ENCODE measurements at regions not wholly inside any gene's neighbourhood (a gene's known extent, or its start where the extent isn't known, plus 50 kb on each side); places are given as distances from the start of the nearest gene placed in this dataset.

DNA sequence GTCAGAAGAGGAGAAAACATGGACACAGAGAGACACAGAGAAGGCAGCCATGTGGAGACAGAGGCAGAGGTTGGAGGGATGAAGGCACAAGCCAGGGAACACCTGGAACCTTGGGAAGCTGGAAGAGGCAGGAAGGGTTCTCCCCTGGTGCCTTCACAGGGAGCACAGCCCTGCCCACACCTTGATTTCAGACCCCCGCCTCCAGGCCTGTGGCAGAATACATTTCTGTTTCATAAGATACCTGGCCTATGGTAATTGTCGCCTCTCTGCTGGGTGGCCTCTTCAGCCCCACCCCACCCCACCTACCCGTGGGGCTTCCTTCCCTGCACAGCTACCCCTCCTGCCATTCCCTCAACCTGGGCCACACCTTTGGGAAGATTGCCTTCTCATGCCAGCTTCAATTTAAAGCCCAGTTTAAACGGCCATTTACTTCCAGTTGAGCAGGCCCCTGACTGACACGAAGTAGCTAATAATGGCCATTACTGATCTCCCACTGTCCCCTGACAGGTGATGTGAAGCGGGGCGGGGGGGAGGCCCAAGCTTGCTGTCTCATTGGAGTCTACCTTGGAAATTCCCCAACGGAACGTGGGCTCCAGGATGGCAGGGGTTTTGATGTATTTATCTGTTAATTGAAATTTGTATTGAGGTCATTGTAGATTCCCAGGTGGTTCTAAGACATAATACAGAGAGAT is 291.7 kb upstream of the FOXF1 start:
- FAIRE-seq, result no peak

DNA sequence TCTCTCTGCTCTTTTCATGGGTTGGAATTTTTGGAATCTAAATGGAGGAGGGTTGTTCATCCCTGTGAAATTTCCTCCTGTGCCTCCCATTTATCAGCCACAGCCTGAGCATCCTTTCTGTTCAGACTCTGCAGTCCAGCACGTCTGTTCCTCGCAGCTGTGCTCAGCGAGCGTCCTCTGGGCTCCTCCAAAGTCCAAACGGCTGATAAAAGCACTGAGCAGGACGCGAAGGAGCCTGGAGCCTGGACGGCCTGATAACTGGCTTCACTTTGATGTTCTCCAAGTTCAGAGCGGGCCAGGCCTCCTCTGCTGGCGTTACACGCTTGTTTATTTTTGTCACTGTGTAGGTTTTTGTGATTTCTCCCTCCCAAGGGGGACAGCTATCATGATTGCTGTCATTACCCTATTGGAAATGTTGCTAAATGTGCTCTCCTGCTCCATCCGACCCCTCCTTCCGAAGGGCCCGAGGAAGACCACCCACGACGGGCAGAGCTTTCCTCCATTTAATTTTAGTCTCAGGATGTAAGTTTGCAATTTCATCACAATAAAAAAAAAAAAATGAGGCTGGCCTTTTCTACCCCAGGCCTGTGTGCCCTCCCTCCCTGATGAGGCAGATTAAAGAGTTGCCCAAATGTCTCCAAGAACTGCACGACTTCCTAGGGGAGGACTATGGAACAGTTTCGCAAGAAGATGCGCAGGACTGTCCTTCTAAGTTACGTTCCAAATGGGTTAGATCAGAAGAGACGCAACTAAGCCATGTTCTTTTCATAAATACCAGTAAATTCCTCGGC is 290.5 kb upstream of the FOXF1 start:
- DNase-seq (ENCODE audit: insufficient read length) (no peak), FAIRE-seq (no peak)
- no peak for TF ChIP-seq TAF1 (IDR thresholded peaks at IDR 0.05; ENCODE audit: borderline replicate concordance, low read depth, low read length)
- no peak for TF ChIP-seq POLR2A (IDR thresholded peaks at IDR 0.05; ENCODE audit: low read depth, low read length)
- TF ChIP-seq POLR2AphosphoS5 (IDR thresholded peaks at IDR 0.05; ENCODE audit: low read depth, low read length), result no peak

More for the DNA sequence above, 291.7 kb upstream of the FOXF1 start:
- DNase-seq (ENCODE audit: insufficient read length), result no peak
- TF ChIP-seq TAF1 (IDR thresholded peaks at IDR 0.05; ENCODE audit: borderline replicate concordance, low read depth, low read length), result no peak
- no peak for TF ChIP-seq POLR2AphosphoS5 (IDR thresholded peaks at IDR 0.05; ENCODE audit: low read depth, low read length)
- no peak for TF ChIP-seq POLR2A (IDR thresholded peaks at IDR 0.05; ENCODE audit: low read depth, low read length)

- DNase-seq (ENCODE audit: insufficient read length), result no peak
- FAIRE-seq, result no peak
Observed at GRCh38 chr16:86220561-86220960, 289.8 kb upstream of the FOXF1 start.

GRCh38 chr16:86221085-86221484 is 289.2 kb upstream of the FOXF1 start:
- TF ChIP-seq POLR2A (IDR thresholded peaks at IDR 0.05; ENCODE audit: low read depth, low read length), result no peak
- no peak for TF ChIP-seq TAF1 (IDR thresholded peaks at IDR 0.05; ENCODE audit: borderline replicate concordance, low read depth, low read length)
- TF ChIP-seq POLR2AphosphoS5 (IDR thresholded peaks at IDR 0.05; ENCODE audit: low read depth, low read length), result no peak
- DNase-seq (ENCODE audit: insufficient read length), result no peak
- no peak for FAIRE-seq

More at GRCh38 chr16:86220561-86220960, 289.8 kb upstream of the FOXF1 start:
- no peak for TF ChIP-seq POLR2AphosphoS5 (IDR thresholded peaks at IDR 0.05; ENCODE audit: low read depth, low read length)
- TF ChIP-seq TAF1 (IDR thresholded peaks at IDR 0.05; ENCODE audit: borderline replicate concordance, low read depth, low read length), result no peak
- no peak for TF ChIP-seq POLR2A (IDR thresholded peaks at IDR 0.05; ENCODE audit: low read depth, low read length)

DNA sequence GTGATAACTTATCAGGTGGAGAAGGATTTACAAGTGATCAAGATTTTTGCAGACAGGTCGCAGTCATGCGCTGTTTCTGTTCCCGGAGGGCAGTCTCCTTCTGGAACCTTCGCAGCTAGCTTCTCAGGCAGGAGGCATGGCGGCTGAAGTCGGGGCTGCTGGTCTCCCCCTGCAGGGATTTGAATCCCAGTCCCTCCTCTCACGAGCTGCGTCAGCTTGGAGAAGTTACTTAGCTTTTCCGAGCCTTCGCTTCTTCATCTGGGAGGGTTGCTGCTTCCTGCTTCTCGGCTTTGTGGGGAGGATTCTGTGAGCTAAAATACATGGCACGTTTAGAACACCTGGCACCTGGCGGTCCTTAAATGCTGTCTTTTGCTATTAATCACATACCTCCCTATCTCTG is 287.8 kb upstream of the FOXF1 start:
- TF ChIP-seq TAF1 (IDR thresholded peaks at IDR 0.05; ENCODE audit: borderline replicate concordance, low read depth, low read length) (no peak), POLR2AphosphoS5 (IDR thresholded peaks at IDR 0.05; ENCODE audit: low read depth, low read length) (no peak), POLR2A (IDR thresholded peaks at IDR 0.05; ENCODE audit: low read depth, low read length) (no peak)
- DNase-seq (ENCODE audit: insufficient read length), result no peak
- no peak for FAIRE-seq

DNA sequence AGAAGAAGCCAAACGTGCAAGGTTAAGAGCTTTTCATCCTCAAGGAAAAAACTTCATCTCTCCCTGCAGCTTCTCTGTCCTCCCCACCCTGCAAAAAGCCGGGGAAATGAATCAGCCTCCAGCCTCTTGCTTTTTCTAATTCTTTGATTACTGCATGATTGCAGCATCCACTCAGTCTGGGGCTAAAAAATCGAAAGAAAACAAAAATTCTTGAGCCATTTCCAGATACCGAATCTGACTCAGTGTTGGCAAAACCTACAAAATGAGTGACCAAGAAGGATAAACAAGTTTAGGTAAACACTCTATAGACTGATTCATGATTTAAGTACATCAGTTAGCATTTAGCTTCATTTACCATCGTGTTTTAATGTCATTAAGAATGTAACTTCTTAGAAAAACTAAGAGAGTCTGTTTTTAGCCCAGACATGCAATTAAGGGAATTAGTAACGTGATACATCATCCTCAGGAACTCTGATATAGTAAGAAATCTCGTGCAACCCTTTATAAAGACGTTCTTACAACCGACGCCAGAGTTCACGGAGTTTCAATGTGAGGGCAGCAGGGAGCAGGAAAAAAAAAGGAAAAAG is 287.3 kb upstream of the FOXF1 start:
- TF ChIP-seq POLR2AphosphoS5 (IDR thresholded peaks at IDR 0.05; ENCODE audit: low read depth, low read length), result no peak
- no peak for FAIRE-seq

DNA sequence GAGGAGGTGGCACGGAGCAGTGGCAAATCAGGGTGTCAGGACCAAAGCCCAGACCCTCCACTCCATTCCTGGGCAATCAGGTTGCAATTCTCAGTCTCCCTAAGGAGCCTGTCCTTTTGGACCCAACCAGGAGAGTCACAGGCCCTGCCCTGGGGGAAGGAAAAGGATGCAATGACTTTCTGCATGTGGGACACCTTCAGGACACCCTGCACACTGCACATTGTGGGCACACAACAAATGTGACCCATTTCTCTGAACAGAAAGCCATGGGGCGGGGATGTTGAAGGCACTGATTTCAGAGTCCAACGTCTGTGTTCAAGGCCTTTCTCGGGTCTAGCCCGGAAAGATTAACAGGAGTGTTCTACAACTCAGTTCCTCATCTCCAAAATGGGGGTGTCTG is 286.2 kb upstream of the FOXF1 start:
- FAIRE-seq (no peak), DNase-seq (ENCODE audit: insufficient read length) (no peak)
- no peak for TF ChIP-seq POLR2AphosphoS5 (IDR thresholded peaks at IDR 0.05; ENCODE audit: low read depth, low read length)
- no peak for TF ChIP-seq TAF1 (IDR thresholded peaks at IDR 0.05; ENCODE audit: borderline replicate concordance, low read depth, low read length)
- TF ChIP-seq POLR2A (IDR thresholded peaks at IDR 0.05; ENCODE audit: low read depth, low read length), result no peak

More for the DNA sequence above, 287.3 kb upstream of the FOXF1 start:
- DNase-seq (ENCODE audit: insufficient read length), result no peak

- no peak for FAIRE-seq
- no peak for TF ChIP-seq TAF1 (IDR thresholded peaks at IDR 0.05; ENCODE audit: borderline replicate concordance, low read depth, low read length)
- no peak for TF ChIP-seq POLR2A (IDR thresholded peaks at IDR 0.05; ENCODE audit: low read depth, low read length)
- TF ChIP-seq POLR2AphosphoS5 (IDR thresholded peaks at IDR 0.05; ENCODE audit: low read depth, low read length), result no peak
- no peak for DNase-seq (ENCODE audit: insufficient read length)
Observed at GRCh38 chr16:86224629-86225028, 285.7 kb upstream of the FOXF1 start.

DNA sequence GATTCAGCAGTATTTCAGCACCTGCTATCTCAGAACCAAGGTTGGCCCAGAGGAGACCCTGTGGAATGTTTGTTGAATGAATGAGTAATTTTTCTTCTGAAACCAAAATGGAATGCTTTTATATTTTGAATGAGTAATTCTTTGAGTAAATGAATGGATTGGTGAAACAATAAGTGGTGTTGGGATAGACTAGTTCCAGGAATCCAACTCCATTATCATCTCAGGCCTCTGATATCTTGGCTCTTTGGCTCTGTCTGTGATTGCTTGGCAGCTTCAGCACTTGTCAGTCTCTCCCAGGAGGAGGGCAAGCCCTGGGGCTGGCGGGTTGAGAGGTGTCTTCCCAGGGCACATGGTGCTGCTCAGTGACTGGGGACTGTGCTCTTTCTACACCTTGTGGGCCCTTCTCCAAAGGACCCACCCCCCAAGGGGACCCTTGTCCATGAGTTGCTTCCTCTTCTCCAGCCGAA is 284.4 kb upstream of the FOXF1 start:
- no peak for FAIRE-seq
- TF ChIP-seq POLR2AphosphoS5 (IDR thresholded peaks at IDR 0.05; ENCODE audit: low read depth, low read length), result no peak
- TF ChIP-seq TAF1 (IDR thresholded peaks at IDR 0.05; ENCODE audit: borderline replicate concordance, low read depth, low read length), result no peak
- no peak for TF ChIP-seq POLR2A (IDR thresholded peaks at IDR 0.05; ENCODE audit: low read depth, low read length)
- no peak for DNase-seq (ENCODE audit: insufficient read length)

DNA sequence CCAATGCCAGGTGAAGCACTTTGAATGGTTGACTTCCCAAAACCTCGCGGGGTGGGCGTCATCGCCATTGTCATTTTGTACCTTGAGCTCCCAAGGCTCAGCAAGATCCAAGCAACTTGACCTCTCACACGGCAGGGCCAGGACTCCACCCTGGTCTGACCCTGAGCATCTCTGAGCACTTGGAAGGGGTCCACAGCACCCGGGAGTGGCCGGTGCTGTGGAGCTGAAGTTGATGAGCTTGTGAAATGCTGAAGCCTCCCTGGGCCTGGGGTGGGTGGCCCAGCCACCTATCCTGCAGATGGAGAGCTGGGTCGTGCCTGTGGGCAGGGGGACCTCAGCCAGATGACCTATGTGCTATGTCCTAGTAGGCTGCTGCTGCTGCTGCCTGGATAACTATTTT is 283.3 kb upstream of the FOXF1 start:
- no peak for DNase-seq (ENCODE audit: insufficient read length)
- no peak for FAIRE-seq
- TF ChIP-seq TAF1 (IDR thresholded peaks at IDR 0.05; ENCODE audit: borderline replicate concordance, low read depth, low read length), result no peak
- no peak for TF ChIP-seq POLR2A (IDR thresholded peaks at IDR 0.05; ENCODE audit: low read depth, low read length)
- TF ChIP-seq POLR2AphosphoS5 (IDR thresholded peaks at IDR 0.05; ENCODE audit: low read depth, low read length), result no peak

DNA sequence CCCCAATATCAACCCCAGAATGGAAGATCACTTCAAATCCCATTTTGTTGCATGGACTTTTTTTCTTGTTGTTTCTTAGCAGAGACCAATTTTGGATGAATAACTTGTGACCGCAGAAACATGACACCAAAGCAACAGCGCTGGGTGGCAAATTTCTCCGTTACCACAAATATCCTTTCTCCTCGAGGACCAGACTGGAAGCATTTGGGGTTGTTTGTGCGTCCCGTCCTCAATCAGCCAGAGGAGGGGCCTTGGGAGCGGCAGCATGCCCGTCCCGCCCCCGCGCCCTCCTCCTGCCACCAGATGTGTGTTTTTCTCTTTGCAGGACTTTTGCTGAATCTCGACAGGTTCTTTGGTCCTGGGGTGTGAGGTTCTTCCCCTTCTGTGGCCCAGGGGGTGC is 282.5 kb upstream of the FOXF1 start:
- no peak for FAIRE-seq
- no peak for DNase-seq (ENCODE audit: insufficient read length)
- TF ChIP-seq POLR2A (IDR thresholded peaks at IDR 0.05; ENCODE audit: low read depth, low read length), result no peak
- no peak for TF ChIP-seq POLR2AphosphoS5 (IDR thresholded peaks at IDR 0.05; ENCODE audit: low read depth, low read length)

- no peak for FAIRE-seq
Observed at GRCh38 chr16:86228713-86229112, 281.6 kb upstream of the FOXF1 start.

More at GRCh38 chr16:86228713-86229112, 281.6 kb upstream of the FOXF1 start:
- DNase-seq (ENCODE audit: insufficient read length), result no peak
- TF ChIP-seq POLR2AphosphoS5 (IDR thresholded peaks at IDR 0.05; ENCODE audit: low read depth, low read length), result no peak
- no peak for TF ChIP-seq POLR2A (IDR thresholded peaks at IDR 0.05; ENCODE audit: low read depth, low read length)
- no peak for TF ChIP-seq TAF1 (IDR thresholded peaks at IDR 0.05; ENCODE audit: borderline replicate concordance, low read depth, low read length)
